ENCODE measurements at regions not wholly inside any gene's neighbourhood (a gene's known extent, or its start where the extent isn't known, plus 50 kb on each side); places are given as distances from the start of the nearest gene placed in this dataset.
A peak's percentile ranks its signal among the peaks of the same experiment; 100 is the strongest.

GRCh38 chr3:99373088-99373845, 265.1 kb upstream of the COL8A1 start:
- DNase-seq (ENCODE audit: low read depth) = no peak
- Histone ChIP-seq H3K27me3 (ENCODE audit: control insufficient read depth, insufficient read depth, low read length) (no peaks in the 10 kb centered on the region), H3K36me3 (ENCODE audit: control insufficient read depth, insufficient read depth, low read length) (no peaks in the 10 kb centered on the region), H3K4me3 (ENCODE audit: low read depth, low read length) (no peak overlapping the region)
- TF ChIP-seq CTCF (IDR thresholded peaks at IDR 0.05; ENCODE audit: insufficient read depth, low read length, poor library complexity, severe bottlenecking) = no peak

DNA sequence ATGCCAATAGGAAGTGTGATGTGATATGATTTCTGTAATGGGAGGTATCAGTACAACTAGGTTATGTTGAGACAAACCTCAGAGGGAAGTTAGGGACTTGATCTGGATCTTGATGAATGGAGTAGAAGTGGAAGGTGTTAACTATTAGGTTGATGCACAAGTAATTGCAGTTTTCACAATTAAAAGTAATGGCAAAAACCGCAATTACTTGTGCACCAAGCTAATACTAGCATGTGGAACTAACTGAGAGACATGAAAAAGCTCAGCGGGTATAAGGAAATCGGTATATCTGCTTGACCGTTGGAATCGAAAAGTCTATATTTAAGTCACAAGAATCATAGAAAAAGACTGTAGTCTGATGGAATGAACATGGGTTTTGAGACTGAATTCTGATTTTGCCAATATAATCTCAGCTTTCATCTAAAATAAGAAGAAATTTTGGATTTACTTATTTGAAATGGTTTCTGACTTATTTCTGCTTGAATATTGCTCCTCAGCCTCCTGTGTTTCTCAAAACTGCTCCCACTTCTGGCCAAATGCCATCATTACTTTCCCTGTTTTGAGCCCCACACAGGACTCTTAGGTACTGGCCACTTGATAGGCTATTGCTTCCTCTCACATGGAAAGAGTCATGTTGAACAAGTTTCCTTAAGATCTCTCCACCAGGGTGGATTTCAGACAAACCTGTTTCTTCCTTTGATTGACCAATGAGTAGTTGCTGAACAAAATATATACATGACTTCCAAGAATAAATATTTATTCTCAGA, 271.5 kb upstream of the COL8A1 start:
- Histone ChIP-seq H3K27me3 (ENCODE audit: control insufficient read depth, insufficient read depth, low read length) (no peaks in the 10 kb centered on the region), H3K4me3 (ENCODE audit: low read depth, low read length) (no peak overlapping the region), H3K36me3 (ENCODE audit: control insufficient read depth, insufficient read depth, low read length) (no peaks in the 10 kb centered on the region)
- TF ChIP-seq CTCF (IDR thresholded peaks at IDR 0.05; ENCODE audit: insufficient read depth, low read length, poor library complexity, severe bottlenecking) = peak; percentile 18
- DNase-seq (ENCODE audit: low read depth) = no peak

GRCh38 chr3:99365979-99366378, 272.4 kb upstream of the COL8A1 start:
- no peak overlapping the region for H3K4me3 ChIP-seq (ENCODE audit: low read depth, low read length)
- DNase-seq (ENCODE audit: low read depth) = no peak
- TF ChIP-seq CTCF (IDR thresholded peaks at IDR 0.05; ENCODE audit: insufficient read depth, low read length, poor library complexity, severe bottlenecking) = no peak

DNA sequence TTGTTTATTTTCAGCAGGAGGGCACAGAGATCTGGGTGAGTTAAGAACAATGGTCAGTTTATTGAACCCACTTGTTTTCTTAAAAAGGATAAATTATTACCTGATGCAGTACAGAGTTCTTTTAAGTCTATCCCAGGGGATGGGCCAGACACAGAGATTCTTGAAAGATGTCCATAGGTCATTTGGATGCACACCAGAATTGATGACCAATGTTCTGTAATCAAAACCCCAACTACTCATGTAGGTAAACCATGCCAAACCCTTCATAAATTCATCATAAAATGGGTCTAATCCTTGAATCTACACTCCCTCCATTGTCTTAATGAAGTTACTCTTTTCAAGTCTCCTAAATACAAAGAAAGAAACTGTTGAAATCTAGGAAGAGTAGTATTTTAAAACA, 273.0 kb upstream of the COL8A1 start:
- no peak for TF ChIP-seq CTCF (IDR thresholded peaks at IDR 0.05; ENCODE audit: insufficient read depth, low read length, poor library complexity, severe bottlenecking)
- Histone ChIP-seq H3K4me3 (ENCODE audit: low read depth, low read length) (no peak overlapping the region), H3K36me3 (ENCODE audit: control insufficient read depth, insufficient read depth, low read length) (no peaks in the 10 kb centered on the region), H3K27me3 (ENCODE audit: control insufficient read depth, insufficient read depth, low read length) (no peaks in the 10 kb centered on the region)
- DNase-seq (ENCODE audit: low read depth) = no peak

More at GRCh38 chr3:99365979-99366378, 272.4 kb upstream of the COL8A1 start:
- H3K36me3 ChIP-seq (ENCODE audit: control insufficient read depth, insufficient read depth, low read length) = no peaks in the 10 kb centered on the region
- no peaks in the 10 kb centered on the region for H3K27me3 ChIP-seq (ENCODE audit: control insufficient read depth, insufficient read depth, low read length)

DNA sequence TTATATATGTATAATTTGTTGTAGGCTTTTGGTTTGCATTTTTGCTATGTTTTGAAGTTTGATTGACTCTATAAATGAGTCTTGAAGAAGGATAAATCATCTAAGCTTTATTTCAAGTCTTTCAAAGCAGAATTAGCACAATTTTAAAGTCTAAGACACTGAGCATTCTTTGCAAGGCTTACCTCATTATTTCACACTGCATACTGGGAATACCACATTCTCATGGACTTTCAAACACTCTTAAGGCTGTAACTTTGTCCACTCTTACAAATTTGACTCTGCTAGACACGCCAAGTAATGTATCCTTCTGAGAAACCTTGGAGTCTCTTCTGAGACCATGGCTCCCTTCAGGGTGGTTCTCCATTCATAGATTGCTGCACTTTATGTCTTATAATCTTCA, 281.3 kb upstream of the COL8A1 start:
- DNase-seq (ENCODE audit: low read depth) = no peak
- H3K36me3 ChIP-seq (ENCODE audit: control insufficient read depth, insufficient read depth, low read length) = no peaks in the 10 kb centered on the region
- no peaks in the 10 kb centered on the region for H3K27me3 ChIP-seq (ENCODE audit: control insufficient read depth, insufficient read depth, low read length)
- no peak overlapping the region for H3K4me3 ChIP-seq (ENCODE audit: low read depth, low read length)
- TF ChIP-seq CTCF (IDR thresholded peaks at IDR 0.05; ENCODE audit: insufficient read depth, low read length, poor library complexity, severe bottlenecking) = no peak

All from kidney epithelial cell (primary cell).